ENCODE measurements at regions not wholly inside any gene's neighbourhood (a gene's known extent, or its start where the extent isn't known, plus 50 kb on each side); places are given as distances from the start of the nearest gene placed in this dataset.

DNA sequence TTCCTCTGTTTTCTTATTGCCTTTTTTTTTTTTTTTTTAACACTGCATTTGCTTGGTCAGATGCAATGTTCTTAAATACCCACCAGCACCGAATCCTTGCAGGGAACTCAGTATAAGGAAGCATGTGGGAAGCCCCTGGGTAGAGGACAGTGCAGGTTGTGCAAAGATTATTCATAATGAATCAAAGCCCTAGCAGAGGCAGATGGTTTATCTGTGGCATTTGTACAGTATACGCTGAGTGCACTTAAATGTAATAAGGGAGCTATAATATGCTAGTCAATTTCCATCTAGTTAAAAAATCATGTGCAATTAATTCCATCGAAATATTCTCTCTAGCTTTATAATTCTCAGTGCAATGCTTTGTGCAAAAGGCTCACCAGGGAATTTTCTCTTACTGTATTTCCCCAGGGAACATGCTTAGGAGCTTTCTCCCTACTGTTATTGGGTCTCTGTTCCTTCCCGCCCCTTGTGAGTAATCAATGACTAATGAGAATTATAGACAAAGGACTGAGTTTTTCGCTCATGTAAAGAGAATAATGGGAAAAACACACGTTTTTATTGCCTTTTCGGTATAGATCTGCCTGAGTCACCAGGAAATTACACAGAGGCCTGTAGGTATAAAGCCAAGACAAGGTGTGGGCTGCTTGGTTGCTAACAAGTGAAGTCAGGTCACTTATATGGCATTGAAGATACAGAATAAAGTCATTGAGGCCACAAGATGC, 1214.3 kb upstream of the TMEM132C start (continued):
- TF ChIP-seq, protein P1, sequence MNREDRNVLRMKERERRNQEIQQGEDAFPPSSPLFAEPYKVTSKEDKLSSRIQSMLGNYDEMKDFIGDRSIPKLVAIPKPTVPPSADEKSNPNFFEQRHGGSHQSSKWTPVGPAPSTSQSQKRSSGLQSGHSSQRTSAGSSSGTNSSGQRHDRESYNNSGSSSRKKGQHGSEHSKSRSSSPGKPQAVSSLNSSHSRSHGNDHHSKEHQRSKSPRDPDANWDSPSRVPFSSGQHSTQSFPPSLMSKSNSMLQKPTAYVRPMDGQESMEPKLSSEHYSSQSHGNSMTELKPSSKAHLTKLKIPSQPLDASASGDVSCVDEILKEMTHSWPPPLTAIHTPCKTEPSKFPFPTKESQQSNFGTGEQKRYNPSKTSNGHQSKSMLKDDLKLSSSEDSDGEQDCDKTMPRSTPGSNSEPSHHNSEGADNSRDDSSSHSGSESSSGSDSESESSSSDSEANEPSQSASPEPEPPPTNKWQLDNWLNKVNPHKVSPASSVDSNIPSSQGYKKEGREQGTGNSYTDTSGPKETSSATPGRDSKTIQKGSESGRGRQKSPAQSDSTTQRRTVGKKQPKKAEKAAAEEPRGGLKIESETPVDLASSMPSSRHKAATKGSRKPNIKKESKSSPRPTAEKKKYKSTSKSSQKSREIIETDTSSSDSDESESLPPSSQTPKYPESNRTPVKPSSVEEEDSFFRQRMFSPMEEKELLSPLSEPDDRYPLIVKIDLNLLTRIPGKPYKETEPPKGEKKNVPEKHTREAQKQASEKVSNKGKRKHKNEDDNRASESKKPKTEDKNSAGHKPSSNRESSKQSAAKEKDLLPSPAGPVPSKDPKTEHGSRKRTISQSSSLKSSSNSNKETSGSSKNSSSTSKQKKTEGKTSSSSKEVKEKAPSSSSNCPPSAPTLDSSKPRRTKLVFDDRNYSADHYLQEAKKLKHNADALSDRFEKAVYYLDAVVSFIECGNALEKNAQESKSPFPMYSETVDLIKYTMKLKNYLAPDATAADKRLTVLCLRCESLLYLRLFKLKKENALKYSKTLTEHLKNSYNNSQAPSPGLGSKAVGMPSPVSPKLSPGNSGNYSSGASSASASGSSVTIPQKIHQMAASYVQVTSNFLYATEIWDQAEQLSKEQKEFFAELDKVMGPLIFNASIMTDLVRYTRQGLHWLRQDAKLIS (CRISPR knock-in tag; IDR thresholded peaks at IDR 0.05; ENCODE audit: borderline replicate concordance), result no peak
- TF ChIP-seq, protein P2, sequence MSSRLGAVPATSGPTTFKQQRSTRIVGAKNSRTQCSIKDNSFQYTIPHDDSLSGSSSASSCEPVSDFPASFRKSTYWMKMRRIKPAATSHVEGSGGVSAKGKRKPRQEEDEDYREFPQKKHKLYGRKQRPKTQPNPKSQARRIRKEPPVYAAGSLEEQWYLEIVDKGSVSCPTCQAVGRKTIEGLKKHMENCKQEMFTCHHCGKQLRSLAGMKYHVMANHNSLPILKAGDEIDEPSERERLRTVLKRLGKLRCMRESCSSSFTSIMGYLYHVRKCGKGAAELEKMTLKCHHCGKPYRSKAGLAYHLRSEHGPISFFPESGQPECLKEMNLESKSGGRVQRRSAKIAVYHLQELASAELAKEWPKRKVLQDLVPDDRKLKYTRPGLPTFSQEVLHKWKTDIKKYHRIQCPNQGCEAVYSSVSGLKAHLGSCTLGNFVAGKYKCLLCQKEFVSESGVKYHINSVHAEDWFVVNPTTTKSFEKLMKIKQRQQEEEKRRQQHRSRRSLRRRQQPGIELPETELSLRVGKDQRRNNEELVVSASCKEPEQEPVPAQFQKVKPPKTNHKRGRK (CRISPR knock-in tag; IDR thresholded peaks at IDR 0.05; ENCODE audit: borderline replicate concordance), result no peak
- no peak for TF ChIP-seq ZBTB21 (CRISPR knock-in tag; IDR thresholded peaks at IDR 0.05; ENCODE audit: borderline replicate concordance)

DNA sequence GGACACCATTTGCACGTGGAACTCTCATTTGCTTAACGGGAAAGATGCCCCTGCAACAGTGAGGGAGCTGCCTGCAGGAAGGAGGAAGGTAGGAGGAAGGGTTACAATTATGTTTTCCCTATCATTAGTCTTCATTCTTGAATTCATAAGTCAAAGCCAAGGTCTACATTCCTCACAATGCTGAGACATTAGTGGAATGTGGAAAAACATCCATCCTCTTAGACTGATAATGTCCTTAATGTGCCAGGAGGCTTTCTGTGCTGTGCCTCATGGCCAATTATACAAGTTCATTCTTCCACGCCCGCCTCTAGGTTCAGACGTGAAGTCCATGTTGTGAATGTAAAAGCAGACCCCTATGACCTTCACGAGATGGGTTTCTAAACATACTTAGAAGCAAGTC, 1212.4 kb upstream of the TMEM132C start:
- Mint-ChIP-seq H3K9me3 (peaks cover 73% of the 10 kb centered on the region), H3K27me3 (ENCODE audit: low read depth) (peaks cover 4% of the 10 kb centered on the region; the same call in 1 of the 2 replicates), H3K36me3 (peaks cover 61% of the 10 kb centered on the region), H3K4me3 (no peak overlapping the region), H3K27ac (no peak overlapping the region), H3K4me1 (no peaks in the 10 kb centered on the region)
- ChIA-PET CTCF (no interaction called here), POLR2A (no interaction called here)
- no peak for ATAC-seq
- no peak for DNase-seq (ENCODE audit: low spot score)
- TF ChIP-seq, protein P3, sequence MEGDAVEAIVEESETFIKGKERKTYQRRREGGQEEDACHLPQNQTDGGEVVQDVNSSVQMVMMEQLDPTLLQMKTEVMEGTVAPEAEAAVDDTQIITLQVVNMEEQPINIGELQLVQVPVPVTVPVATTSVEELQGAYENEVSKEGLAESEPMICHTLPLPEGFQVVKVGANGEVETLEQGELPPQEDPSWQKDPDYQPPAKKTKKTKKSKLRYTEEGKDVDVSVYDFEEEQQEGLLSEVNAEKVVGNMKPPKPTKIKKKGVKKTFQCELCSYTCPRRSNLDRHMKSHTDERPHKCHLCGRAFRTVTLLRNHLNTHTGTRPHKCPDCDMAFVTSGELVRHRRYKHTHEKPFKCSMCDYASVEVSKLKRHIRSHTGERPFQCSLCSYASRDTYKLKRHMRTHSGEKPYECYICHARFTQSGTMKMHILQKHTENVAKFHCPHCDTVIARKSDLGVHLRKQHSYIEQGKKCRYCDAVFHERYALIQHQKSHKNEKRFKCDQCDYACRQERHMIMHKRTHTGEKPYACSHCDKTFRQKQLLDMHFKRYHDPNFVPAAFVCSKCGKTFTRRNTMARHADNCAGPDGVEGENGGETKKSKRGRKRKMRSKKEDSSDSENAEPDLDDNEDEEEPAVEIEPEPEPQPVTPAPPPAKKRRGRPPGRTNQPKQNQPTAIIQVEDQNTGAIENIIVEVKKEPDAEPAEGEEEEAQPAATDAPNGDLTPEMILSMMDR (IDR thresholded peaks at IDR 0.05), result no peak
- TF ChIP-seq, protein P2 (CRISPR knock-in tag; IDR thresholded peaks at IDR 0.05; ENCODE audit: borderline replicate concordance), result no peak
- TF ChIP-seq ZNF138 (CRISPR knock-in tag; conservative IDR thresholded peaks at IDR 0.05) (no peak), NR3C1 (CRISPR knock-in tag; conservative IDR thresholded peaks at IDR 0.05; ENCODE audit: low read depth) (no peak)

- DNase-seq (ENCODE audit: low spot score) (no peak), ATAC-seq (no peak)
- Mint-ChIP-seq H3K36me3 (peaks cover 54% of the 10 kb centered on the region), H3K4me3 (no peak overlapping the region), H3K27me3 (ENCODE audit: low read depth) (peaks cover 2% of the 10 kb centered on the region; the same call in 1 of the 2 replicates), H3K4me1 (no peaks in the 10 kb centered on the region), H3K27ac (no peak overlapping the region), H3K9me3 (peaks cover 67% of the 10 kb centered on the region)
- ChIA-PET CTCF (no interaction called here), POLR2A (no interaction called here)
- no peak for TF ChIP-seq ATF2 (CRISPR knock-in tag; IDR thresholded peaks at IDR 0.05; ENCODE audit: borderline replicate concordance, low read depth)
- TF ChIP-seq ZSCAN18 (CRISPR knock-in tag; IDR thresholded peaks at IDR 0.05), result no peak
- TF ChIP-seq USF2 (CRISPR knock-in tag; IDR thresholded peaks at IDR 0.05), result no peak
- no peak for TF ChIP-seq AR (CRISPR knock-in tag; IDR thresholded peaks at IDR 0.05)
- TF ChIP-seq TCF7 (CRISPR knock-in tag; IDR thresholded peaks at IDR 0.05; ENCODE audit: low read depth), result no peak
- no peak for TF ChIP-seq FOXJ3 (CRISPR knock-in tag; IDR thresholded peaks at IDR 0.05; ENCODE audit: borderline replicate concordance)
- no peak for TF ChIP-seq NR2C2 (CRISPR knock-in tag; IDR thresholded peaks at IDR 0.05)
Measured at GRCh38 chr12:127060310-127060847, 1206.6 kb upstream of the TMEM132C start.
